Activated T-helper 9 cell treated with anti-CD3 and anti-CD28 coated beads, Interleukin-2, amount 50 U/mL, for 16 hours (primary cell): ENCODE measurements at regions not wholly inside any gene's neighbourhood (a gene's known extent, or its start where the extent isn't known, plus 50 kb on each side); places are given as distances from the start of the nearest gene placed in this dataset.

ENCODE experiments used
- DNase-seq: peaks from one replicate; pipeline ENCODE4 v3.0.0-alpha.2; 2020; ENCODE audit warnings: low read depth

DNA sequence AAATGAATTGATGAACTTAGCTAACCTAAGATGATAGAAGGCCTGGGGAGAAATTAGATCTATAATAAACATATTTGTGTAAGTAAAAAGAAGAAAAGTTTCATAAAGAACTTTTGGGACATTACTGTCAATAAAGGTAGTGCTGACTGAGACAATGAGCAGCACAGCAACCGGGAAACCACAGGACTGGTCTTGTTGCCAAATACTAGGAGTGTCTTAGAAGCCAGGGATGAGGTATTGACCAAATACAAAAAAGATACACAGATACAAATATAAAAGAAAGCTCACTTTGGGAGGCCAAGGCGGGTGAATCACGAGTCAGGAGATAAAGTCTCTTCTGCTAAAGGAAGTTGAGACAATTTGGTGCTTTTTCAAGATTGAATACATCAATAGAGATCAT is 362.4 kb upstream of the ZNF385D start:
- DNase-seq, result no peak

DNA sequence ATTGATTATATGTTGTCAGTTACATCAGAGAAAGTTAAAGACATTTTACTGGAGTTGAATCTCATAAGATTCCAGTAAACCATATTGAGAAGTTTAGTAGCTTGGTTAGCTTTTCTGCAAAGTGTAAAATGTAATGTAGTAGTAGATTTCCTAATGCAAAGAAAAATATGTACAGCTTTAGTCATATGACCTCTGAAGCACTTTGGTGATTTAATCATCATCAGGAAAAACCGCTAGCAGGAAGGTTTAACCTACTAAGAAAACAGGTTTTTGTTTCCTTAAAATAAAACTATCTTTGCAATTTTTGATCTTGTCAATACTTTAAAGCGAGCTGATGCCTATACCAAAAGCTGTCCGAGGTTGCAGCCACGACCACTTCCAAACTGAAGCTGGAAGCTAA is 364.6 kb upstream of the ZNF385D start:
- no peak for DNase-seq

DNA sequence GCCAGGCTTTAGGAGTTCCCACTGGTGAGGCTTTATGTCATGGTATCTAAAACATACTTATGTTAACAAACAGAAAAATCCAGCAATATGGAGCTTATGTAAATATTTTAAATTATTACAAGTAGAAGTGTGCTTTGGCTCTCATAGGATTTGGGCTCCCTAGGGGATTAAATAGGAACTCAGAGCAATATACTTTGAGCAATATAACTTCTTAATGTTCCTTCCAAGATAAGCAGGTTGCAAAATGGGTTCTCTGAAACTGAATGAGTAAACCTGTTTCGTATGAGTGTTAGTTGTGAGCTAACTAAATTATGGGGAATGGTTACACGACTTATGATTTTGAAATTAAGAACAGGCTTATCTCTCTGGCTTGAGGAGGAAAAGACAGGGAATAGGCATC is 366.1 kb upstream of the ZNF385D start:
- DNase-seq, result no peak

DNA sequence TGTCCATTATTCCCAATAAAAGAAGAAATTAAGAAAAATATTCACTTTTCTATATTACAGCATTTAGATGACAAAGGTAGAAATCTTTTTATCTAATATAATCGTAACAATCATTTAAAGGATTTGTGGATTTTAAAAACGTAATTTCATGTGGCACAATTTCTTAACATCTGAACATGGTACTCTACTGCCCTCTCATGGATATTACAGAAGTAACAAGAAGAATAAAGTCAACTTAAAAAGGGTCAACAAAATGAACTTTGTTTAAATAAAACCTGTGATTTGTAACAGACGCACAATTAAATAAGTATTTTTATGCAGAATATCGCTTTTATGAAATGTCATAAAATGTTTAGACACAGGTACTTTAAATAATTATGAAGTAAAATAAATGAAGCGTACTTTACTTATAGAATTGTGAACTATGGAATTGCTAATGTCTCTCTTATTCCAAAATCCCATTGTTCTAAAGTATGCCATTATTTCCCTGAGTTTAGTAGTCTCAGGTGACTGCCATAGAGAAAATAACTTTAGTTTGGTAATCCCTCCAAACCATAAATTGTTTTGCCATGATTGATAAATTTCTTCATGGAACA is 366.8 kb upstream of the ZNF385D start:
- no peak for DNase-seq

DNA sequence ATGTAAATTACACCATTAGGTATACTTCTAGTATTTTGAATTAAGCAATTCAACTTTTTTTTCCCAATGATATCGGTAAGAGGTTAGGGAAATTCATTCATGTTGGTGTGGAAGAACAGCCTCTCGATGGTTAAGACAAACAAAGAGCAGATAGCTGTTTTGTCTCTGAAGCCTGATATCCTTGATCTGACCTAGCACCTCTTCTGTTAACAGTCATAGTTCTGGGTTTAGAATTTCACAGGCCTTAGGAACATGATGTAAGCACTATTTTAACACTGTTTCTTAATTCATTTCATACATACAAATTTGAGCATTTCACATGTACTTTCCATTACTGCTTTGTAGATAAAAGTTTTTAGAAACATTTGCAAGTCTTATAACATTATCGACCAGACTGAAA is 367.5 kb upstream of the ZNF385D start:
- no peak for DNase-seq

DNA sequence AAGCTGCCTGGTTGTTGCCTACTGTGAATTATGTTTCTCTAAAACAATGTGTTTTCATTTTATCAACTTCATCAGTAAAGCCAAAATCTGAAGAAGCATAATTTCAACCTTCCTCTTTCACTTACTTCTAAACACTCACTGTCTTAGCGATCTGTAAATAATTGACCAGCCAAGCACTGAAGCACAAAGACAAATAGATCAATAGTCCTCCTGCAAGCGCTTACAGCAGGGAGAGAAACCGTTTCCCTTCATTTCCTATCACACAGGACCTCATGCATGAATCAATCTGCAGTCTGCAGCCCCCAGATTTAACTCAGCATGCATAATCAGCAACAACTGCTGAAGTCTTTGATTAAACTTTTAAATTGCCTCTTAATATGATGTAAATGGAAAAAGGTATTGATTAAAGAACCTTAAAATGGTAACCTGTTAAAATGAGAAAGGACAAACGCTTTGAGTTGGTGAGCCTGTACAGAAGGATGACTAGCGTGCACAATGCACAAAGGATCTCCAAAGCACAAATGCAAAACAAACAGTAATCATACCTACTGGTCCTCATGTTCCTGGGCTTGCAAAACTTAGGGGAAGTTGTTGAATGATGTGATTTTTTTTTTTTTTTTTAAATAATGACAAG is 370.2 kb upstream of the ZNF385D start:
- no peak for DNase-seq

DNA sequence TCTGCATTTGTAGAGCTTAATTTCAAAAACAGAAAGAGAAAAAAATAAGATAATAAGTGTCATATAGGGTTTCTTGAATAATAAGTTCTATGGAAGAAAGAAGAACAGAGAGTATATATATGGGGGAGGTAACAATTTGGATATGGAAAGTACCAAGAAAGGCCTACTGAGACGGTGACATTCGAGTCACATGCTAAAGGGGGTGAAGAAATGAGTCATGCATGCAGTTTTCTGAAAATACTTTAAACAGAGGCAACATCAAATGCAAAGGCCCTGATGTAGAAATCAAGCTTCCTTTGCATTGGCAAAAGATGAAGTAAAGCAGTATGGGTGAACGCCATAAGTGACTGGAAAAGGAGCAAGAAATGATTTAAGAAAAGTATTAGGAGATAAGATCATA is 371.6 kb upstream of the ZNF385D start:
- DNase-seq, result no peak

DNA sequence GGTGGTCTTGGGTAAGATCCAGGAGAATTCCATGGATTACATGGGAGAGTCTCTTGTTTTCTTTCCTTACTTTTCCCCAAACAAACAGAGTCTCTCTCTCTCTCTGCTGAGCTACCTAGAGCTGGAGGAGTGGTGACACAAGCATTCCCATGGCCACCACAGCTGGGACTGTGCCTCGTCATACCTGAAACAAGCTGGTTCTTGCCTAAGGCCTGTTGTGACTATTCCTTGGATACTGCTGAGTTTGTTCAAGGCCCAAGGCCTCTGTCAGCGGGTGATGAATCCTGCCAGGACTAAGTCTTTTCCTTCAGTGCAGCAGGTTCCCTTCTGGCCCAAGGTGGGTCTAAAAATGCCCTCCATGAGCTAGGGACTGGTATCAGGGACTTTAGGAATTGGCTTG is 378.1 kb upstream of the ZNF385D start:
- no peak for DNase-seq

DNA sequence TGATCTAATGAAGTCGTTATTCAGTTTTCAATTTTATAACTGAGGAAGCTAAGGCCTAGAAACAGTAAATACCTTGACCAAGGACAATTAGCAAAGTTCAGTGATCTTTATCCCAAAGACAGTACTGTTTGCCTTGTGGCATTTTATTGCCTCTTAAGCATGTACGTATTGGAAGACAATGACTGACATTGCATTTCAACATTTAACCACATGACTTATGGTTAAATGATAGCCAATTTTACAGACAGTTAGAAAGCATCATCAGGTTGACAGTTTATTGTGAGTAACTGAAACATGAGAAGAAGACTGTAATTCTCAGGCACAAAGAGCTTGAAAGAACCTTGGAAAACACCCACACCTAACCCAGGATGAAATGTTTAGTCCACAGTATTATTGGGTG is 390.8 kb upstream of the ZNF385D start:
- no peak for DNase-seq

DNA sequence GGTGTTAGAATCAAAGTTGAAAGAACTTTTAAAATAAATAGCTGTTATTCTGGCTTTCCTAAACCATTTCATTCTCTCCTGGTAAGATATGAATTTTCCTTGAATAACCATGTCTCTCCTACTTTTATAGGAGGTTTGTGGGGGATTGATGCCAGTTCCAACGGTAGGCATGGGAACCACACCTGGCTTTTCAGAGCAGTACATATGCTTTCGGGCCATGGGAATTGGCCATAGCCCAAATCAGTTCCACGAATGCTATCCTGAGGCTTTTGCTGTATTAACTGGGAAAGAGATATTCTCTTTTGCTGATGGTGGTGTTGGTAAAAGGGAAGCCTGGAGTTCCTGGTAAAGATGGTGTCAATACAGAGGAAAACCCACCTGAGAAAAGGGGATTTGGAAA is 396.2 kb upstream of the ZNF385D start:
- DNase-seq, result no peak

DNA sequence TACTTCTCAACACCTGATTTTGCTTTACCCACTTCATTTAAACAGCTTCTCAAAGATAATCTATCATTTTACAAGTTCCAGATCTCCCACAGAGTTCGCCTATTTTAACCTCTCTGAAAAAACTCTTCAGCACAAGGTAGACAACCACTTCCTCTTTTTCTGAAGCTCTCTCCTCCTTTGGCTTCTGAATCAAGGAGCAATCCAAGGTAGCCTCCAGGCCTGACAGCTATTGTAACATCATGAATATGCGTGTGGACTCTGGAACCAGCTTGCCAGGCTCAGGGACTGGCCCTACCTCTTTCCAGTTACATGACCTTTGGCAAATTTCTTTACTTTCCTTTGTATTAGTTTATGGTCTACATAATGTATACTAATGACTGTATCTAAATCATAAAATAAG is 405.9 kb upstream of the ZNF385D start:
- DNase-seq, result no peak

DNA sequence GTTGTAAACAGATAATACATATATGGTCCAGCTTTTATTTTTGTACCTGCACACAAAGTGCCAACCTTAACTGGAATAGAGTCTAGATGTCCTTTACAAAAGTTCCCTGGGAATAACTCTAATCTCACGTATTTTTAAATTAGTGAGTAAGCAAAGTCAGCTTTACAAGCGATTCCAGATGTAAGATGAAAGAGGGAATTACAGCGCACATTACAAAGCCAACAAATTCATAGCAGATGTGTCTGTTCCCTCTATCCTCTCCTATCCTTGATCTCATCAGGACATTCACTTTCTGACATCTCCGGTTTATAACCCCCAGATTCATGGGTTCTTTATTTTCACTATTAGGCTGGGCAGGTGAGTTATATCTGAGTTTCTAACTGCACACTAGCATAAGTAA is 406.8 kb upstream of the ZNF385D start:
- no peak for DNase-seq

DNA sequence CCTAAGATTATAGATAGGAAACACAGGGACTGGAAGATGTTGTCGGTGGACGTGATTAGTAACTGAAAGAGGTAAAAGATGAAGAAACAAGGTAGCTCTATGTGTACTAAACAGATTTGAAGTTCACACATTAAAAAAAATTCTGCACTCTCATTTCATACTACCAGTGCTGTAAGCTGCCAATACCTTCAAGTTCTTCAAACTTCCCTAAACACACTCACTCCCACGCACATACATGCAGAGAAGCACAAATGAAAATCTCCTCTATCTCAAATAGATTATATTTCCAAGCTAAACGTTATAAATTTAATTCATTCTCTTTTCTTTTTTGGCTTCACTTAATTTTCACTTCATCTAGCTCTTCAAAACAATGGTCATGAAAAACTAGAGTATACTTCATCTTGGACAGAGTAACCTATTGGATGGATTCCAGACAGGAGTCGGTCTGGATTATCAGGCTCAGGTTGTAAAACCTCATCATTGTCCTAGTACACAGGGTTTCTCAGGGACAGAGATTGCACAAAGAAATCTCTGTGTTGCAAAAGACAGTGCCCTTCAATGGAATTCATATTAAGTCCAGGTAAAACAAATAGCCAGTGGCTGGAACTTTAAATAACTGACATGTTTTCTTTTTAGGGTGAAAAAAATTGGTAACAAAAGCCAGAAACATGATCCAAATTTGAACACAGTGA is 408.1 kb upstream of the ZNF385D start:
- DNase-seq, result no peak

DNA sequence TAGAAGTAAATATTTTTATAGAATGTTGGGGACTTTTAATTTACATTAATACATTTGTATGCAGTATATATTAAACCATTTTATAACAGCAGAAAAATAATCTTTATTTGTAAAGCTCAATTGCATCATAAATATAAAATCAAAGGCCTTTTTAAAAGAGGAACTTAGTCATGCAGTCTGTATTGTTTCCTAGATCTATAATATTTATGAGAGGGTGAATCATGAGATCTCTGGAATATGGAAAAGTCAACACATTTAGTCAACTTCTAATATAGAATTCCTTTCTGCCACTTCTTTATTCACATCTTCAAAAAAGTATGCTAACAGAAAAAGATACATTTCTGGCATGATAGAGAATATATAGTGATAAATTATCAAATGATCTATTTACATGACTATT is 410.3 kb upstream of the ZNF385D start:
- DNase-seq, result no peak

DNA sequence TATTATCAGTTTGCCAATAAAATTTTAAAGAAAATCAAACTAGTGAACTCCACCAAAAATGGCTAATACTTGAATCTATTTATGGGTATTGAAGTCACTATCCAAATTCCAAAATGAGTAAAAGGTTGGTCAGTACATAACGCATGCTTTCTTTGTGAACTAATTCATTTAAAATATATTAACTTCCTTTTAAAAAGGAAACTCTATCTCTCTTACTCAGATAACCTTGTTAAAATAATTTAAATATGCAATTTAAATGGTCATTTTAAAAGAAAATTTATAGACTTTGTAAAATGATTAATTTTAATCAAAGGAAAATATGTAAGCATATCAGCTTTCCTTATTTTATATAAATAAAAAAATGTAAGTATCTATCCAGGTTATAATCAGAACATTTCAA is 419.4 kb upstream of the ZNF385D start:
- DNase-seq, result no peak

DNA sequence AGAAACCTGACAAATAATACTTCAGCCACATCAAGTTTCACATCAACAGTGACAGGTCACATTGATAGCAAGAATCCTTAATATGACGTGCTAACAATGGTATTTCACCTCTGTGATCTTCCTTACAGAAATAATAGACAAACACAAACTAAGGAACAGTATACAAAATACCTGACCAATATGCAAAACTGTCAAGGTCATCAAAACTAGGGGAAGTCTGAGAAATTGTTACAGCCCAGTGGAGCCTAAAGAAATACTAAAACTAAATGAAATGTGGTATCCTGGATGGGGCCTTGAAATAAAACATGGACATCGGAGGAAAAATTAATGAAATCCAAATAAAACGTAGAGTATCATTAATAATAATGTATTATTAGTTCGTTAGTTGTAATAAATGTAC is 422.0 kb upstream of the ZNF385D start:
- no peak for DNase-seq

DNA sequence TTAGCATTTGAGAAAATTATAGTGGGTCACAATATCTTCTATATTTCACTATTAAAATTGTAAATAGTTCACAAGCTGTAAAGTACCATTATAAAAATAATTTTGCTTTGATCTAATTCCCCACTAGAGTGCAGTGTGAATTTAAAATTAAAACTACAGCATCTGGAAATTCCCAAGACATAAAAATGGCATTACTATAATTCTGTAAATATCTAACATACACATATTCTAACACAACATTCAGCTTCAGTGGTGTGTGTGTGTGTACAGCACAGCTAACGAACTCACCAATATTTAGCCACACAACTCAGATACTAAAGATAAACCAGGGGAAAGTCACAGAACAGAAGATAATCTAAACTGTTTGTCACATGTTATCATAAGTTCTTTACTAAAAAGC is 424.9 kb upstream of the ZNF385D start:
- no peak for DNase-seq

DNA sequence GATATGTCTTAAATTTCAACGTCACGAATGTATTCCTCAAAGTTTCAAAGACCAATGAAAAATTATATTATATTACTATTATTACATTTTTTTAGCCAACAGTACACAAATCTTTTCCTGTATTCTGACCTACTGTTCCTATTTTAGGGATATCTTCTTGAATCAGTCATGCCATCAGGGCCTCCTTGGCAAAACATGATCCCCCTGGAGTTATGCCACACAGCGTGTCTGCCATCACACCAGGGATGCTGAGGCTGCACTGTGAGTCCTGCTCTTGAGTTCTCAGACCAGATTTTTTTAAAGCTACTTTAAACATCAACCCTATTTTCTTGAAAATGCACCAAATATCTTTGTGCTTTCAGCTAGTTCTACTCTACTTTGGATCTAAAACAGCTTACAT is 425.9 kb upstream of the ZNF385D start:
- DNase-seq, result no peak

DNA sequence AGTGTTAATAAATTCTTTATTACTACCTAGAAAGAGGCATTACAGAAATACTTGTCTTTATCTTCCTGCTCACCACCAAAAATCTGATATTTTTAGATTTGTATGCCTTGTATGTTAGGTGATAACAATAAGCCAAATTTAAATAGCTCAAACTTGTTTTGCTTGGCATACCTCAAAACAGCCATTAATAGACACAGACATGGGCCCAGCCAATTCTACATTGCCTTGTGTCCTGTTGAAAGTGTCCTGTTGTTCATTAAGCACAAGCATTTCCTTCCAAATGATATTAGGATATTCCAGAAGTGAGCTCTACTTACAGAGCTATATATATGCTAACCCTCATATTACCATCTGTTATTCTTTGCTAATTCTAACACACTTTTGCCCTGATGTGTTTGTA is 438.6 kb upstream of the ZNF385D start:
- DNase-seq, result no peak

DNA sequence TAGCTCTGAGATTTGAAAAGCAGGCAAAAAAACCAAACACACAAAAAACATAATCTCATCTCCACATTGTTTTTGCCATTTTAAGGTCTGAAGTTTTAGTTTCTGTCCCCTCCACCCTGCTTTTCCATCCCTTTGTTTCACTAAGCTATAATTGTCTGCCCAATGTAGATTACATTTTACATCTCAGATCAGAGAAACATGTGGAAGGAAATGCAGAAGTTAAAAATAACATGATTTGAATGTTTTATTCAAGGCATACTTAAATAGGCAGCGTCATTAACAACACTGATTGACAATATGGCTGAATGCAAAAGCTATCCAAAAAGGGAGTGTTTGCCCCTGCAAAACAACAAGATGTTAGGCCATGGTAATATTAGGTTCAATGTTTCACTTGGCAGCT is 448.1 kb upstream of the ZNF385D start:
- DNase-seq, result no peak

DNA sequence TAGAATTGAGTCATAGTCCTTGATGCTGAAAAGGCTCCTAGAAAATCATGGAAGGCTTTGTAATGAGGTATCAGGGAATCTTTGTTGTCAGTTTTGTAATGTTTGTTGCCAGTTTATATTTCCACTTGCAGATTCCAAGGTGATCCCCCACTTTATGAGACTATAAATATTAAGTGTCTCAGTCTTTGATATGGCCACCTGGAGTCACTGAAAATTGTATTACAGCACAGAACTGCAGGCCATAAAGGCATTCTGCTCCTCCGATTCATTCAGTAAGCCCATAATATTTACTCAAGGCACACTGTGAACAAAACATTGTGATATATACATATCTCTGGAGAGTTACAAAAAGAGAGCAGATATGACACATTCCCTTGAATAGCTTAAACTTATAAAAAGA is 457.8 kb upstream of the ZNF385D start:
- no peak for DNase-seq

DNA sequence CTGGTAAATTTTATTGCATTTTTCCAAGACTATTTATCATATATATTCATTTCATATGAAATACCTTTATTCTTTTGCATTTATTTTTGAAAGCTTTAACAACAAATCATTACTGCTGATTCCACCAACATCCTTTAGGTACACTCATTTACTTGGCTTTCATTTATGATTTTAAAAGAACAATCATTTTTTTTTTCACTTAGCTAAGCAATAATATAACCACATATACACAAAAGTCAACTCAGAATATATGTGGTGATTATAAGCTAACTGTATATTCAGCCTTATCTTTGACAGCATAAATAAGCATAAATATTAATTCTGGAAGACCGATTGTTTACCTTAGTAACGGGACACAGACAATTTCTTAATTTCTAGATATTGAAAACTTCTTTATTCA is 458.6 kb upstream of the ZNF385D start:
- no peak for DNase-seq

DNA sequence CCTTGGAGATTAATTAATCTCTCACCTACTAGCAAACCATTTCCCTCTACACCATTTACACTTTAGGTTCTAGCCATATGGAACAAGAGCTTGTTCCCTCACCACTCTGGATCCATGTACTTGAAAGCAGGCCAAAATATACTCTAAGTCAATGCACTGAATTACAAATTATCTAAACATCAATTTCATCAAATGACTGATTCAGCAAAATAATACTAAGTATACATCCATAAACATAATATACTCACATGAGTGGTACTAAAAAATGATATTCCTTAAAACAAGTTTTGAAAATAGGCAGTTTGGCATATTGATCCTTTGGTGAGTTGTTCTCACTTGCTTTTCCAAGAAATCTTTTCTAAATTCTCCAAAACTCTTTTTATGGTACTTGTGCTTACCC is 459.7 kb upstream of the ZNF385D start:
- no peak for DNase-seq

DNA sequence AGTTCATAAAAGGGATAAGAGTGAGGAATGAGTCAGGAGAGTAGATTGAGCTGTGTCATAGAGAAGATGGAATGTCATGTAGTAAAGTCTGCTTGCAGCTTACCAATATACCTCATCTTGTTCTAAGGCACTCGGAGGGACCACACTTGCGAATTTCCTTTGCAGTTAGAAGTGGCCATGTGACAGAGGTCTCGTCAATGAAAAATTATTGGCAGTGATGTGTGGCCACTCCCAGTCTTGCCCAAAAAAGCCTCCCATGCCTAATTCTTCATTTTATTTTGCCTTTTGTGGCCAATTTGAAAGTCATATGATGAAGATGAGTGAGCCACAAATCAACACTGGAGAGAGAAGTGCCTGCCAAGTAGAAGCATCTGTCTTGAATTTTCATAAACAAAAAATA is 465.6 kb upstream of the ZNF385D start:
- DNase-seq, result no peak
